Nucleus accumbens (tissue), 56 donors: ENCODE measurements at regions not wholly inside any gene's neighbourhood (a gene's known extent, or its start where the extent isn't known, plus 50 kb on each side); places are given as distances from the start of the nearest gene placed in this dataset.
"Not testable (repeated sequence)": the region's sequence is repeated elsewhere in the genome, so short reads cannot be mapped to it uniquely, and the experiment has no call there.

ENCODE experiments used
- DNase-seq, 56 donors: peaks; one replicate each; lab custom pipeline; 2025; lab: John Stamatoyannopoulos, UW

DNA sequence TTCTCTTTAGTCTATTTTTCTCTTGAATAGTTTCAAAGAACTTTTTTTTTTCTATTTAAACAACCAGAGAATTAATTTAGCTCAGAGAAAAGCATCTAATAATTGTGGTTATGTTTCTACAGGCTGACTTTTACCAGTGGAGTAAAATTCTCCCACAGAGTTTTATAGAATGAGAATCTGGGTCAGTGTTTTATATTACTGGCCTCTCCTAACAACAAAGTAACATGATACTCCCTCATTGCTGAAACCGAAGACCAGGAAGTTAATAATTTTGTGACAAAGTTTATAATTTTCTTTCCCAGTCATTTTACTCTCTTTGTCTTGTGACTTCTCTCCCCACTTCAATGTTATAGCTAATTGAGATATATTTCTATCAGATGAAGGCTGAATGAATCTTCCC, 946.9 kb downstream of the EPHA3 start:
- DNase-seq = no peak

DNA sequence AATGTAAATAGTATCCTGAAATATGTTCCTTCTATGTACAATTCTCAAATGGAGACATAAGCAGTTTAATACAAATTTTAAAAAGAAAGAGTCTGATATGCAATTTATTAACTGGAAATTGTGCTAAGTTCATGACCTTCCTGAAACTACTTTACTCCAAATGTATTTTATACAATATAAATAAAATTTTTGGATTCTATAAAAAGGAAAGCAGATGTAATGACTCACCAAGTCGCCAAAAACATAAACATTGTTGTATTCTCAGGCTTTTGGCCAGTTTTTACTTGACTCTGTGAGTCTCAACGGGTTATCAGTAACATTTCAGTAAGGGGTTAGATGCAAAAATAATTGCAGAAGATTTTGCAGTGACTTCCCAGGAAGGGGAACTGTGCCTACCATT, 948.2 kb downstream of the EPHA3 start:
- no peak for DNase-seq

DNA sequence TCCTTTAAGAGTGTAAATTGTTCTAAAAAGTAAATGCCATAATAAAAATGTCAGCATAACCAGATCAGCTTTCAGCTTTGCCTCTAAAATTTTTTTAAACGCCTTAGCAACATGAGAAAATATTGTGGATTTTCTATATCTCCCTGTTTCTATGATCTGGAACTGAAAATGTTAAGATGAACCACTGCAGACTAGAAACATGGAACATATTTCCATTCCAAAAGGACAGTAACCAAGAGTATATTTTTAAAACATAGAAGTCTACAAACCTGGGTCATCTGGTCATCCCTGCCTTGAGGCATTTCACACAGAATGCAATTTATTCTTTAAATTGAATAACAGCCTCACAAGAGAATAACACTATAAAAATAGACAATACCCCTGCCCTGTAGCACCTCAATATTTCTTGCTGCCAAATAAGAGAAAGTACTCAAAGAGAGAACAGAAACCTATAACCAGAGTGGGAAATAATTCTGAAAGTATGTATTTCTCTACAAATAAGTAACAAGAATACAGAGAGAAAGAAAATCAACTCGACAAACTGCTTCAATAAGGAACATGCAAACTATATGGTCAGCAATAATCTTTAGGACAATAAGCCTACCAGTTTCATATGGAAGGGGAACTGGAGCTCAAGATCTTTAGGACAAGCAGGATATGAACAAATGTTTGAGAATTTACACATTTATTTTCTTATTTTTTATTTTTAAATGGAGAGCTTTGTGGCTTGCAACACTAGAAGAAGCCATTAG, 949.0 kb downstream of the EPHA3 start:
- no peak for DNase-seq

DNA sequence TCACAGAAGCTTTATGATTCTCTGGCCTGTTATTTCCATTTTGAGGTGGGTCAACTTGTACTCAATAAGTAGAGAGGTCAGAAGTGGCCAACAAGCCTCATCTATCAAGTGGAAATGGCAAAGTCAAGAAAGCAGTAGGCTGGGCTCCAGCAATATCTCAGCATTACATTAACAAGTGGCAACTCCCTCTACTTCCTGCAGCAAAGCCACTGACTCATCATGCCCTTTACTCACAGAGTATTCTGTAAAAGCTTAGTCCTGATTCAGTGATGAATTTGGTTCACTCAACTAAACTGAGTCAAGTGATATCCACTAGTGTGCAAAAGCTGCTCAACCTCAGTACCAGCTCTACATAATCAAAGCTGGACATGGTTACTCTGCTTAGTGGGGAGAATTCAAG, 954.6 kb downstream of the EPHA3 start:
- DNase-seq = no peak

DNA sequence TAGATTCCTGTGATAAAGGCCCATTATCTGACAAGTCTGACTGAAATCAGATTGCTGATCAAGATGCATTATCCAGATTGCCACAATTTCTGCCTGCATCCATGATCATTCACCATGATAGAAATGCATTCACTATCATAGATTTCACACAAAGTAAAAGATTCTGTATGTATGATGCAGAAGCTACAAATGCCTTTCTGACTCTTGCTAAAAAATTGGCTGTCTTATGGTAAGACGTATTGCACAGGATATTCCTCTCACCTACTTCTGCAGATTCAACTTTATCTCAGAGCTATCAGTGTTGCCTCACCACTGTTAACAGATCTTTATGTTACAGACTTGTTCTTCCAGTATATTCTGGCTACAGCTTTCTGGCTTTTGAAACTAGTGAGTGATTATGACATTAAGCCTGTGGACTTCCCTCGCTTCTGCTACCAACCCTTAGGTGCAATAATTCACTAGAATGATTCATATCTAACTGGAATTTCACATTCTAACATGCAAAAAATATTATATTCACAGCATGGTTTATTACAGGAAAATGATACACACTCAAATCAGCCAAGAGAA, 955.3 kb downstream of the EPHA3 start:
- no peak for DNase-seq

DNA sequence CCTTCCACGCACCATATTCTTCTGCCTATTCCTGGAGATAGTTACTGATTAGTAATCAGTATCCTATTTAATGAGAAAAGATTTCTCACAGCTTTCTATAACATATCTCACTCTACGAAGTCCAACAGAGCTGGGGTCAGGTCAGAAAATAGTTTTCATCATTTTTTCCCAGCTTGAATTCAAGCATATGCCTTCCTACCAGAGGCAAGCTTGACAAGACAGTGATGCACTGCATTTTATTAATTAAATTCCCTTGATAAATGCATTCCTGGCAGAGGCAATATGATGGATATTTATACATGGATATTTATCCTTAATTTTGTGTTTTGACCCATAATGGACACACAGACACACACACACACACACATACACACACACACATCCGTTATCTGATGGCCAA, 961.4 kb downstream of the EPHA3 start:
- no peak for DNase-seq

- no peak for DNase-seq
Measured at GRCh38 chr3:90069748-90070147, 962.3 kb downstream of the EPHA3 start.

GRCh38 chr3:90076136-90076535, 968.7 kb downstream of the EPHA3 start:
- no peak for DNase-seq

DNA sequence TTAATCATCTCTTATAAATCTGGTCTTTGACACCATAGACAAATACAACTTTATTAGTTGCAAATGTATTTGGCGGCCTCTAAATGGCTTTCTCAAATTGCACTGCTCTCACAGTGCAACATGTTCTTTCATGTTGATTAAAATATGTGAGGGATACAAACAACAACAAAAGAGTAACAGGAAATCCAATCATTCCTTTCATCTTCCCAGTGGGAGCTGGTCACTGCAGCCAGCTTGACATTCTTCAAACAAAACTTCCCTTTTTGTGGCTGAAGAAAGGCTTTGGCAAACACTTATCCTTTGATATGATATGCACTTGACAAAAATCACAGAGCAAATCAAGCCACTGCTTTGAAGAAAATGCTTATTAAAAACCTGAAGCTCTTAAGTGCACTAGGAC, 973.6 kb downstream of the EPHA3 start:
- no peak for DNase-seq

GRCh38 chr3:90086297-90086696, 978.9 kb downstream of the EPHA3 start:
- not testable (repeated sequence) for DNase-seq

- no peak for DNase-seq
Measured at GRCh38 chr3:90087703-90088102, 980.3 kb downstream of the EPHA3 start.

DNA sequence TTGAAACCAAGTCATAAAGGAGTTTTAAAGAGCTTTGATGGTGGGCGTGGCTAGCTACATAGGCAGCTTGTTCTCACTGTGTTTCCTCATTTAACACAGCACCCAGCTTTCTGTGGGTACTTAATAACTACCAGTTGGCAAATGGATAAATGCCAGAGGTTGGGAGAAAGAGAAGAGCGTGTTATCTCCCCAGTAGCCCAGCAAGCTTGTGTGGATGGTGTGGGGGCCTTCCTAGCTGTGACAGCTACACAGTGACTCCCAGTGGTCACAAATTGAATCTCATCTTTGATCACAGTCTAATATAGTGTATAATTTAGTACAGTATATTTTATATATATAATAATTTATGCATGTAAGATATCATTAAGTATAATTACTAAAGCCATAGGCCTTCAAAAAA, 984.1 kb downstream of the EPHA3 start:
- DNase-seq = peak in 18 of 56 donors; percentile 2 to 43 (median 10)

DNA sequence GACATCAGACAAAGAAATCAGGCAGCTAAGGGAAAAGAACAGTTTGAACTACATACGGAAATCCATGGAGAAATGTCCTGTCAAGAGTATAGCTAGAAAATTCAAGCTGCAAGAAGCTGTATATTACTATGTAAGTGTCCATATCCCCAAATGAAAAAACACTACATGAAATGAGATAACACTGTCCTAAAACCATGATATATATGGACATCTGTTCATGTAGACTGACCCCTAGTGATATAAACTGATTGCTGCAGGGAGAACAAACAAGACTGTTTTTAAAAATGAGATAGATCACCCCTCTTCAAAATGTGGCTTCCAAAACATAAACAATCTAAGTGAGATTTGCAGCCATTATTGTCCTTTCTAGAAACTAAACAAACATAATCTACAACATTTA, 985.6 kb downstream of the EPHA3 start:
- DNase-seq = no peak

DNA sequence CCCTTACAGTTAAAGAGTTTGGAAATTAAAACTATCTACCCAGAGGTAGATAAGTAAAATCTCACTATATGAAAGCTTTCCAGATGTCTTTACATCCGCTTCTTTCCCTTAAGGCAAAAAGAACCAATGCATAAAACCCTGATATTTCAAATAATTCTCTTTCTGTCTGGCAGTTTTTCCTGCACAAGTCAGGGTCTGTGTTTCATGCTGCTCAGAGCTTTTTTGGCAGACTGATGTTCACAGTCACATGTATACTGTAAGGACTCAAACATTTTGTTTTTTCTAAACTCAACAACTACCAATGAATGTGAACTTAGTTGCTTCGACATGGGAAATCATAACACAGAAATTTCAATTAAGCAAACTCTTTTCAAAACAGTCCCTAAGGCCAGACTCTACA, 988.4 kb downstream of the EPHA3 start:
- no peak for DNase-seq

DNA sequence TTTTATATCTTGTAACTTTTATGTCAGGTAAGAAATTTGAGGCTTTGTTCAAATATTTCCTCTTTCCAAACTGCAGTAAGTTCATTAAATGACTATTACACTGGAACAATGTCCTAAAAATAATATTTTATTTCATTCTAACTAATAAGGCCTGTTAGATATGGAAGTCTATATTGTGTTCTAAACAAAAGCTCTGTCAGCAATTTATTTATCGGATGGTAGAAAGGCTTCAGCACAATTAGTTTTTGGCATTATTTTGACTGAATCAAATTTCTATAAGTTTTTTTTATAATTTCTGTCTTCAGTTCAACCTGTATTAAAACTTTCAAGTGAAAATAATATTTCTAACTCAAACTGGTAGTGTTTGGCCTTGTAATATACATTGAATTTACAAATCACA, 992.1 kb downstream of the EPHA3 start:
- DNase-seq = no peak

DNA sequence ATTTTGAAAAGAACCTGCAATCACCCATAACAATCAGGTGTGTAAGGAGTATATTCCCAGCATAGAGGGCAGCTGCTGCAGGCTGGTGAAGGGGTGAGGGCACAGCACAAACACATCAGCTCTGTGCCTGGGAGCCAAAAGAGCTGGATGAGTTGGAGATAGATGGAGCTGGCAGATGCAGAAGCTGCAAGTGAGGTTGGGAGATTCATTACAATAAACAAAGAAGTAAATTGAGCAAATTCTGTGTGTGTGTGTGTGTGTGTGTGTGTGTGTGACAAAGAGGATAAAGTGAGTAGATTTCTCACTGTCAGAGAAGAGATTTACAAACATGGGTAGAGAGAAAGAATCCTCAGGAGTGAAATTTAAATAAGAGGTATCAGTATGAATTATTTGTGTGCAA, 994.7 kb downstream of the EPHA3 start:
- peak in 10 of 56 donors; percentile 1 to 38 (median 2) for DNase-seq

DNA sequence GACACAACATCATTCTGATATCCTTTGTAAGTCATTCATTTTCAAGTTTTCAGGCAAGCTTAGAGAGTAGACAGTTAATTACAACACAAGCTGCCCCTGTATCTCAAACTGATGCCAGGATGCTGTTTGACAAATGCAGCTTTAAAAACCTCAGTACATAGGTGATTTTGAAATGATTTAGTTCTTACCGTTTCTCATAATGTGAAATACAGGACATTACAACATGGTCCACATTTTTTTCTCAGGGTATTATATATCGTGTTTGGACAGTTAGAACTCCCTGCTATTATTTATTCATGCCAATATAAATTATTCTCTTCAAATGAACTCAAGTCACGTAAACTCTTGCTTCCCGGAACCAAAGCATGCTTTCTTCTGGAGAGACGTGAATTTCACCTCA, 1013.9 kb downstream of the EPHA3 start:
- DNase-seq = no peak

DNA sequence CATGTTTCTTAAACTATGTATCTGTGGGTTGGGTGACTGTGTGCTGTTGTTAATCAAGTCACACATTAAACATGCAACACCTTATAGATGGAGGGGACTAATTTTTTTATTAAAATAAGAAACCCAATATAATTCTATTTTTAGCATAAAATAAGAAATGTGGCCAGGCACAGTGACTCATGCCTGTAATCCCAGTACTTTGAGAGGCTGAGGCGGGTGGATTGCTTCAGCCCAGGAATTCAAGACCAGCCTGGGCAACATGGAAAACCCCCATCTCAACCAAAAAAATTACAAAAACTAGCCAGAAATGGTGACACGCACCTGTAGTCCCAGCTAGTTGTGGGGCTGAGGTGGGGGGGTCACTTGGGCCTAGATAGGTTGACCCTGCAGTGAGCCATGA, 1021.0 kb downstream of the EPHA3 start:
- DNase-seq = no peak

- DNase-seq = no peak
Measured at GRCh38 chr3:90129730-90130129, 1022.3 kb downstream of the EPHA3 start.

GRCh38 chr3:90132197-90132596, 1024.8 kb downstream of the EPHA3 start:
- no peak for DNase-seq

DNA sequence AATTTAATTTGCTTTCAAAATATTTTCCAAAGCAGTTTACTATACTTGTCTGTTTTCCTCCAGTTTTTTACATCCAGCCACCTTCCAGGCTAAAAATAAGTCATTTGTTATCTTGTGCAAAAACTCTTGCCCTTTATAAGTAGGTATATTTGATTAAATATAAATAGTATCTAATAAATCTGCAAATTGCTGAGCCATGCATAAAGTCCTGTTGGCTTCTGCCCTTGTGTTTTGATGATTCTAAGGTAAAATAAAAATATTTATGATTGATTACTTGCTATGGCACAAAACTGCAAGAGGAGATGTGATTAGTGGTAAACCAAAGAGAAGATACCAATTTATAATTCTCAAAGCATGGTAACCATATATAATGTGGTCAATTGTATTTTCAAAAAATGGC, 1026.7 kb downstream of the EPHA3 start:
- DNase-seq = no peak

- DNase-seq = no peak
Measured at GRCh38 chr3:90136456-90137191, 1029.2 kb downstream of the EPHA3 start.
